ENCODE measurements at regions not wholly inside any gene's neighbourhood (a gene's known extent, or its start where the extent isn't known, plus 50 kb on each side); places are given as distances from the start of the nearest gene placed in this dataset.

DNA sequence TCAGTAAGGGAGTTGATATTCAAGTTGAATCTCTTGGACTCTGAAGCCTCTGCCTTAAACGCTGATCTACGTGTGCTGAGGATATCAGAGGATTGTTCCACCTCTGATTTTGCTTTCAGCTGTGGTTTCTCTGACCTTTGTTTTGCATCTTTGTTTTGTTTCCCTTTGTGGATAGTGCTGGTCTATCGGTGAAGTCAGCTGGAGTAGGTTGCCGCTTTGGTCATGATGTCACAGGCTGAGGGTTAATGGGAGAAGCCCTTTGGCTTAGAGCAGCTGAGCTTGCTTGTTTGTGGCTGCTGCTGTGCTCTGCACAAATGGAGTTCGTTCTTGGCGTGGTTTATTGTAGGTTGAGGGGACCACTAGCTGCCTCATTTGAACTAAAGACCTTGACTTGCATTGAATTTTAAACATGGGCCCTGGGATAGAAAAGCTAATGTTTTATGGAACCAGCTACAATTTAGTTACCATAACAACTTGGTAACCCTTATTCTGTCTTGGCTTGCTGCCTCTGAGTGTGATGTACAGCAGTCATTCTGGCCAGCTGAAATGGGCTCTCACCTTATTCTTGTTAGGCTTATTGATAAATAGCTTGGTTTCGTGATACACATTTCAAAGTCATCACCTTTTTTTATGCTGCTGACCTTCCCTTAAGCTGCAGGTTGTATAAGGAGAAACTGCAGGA is 284.5 kb upstream of the E2F7 start:
- no peaks in the 10 kb centered on the region for H3K36me3 ChIP-seq (ENCODE audit: control insufficient read depth in 2 of 2, insufficient read depth in 1 of 2, low read length in 2 of 2)
- no peaks in the 10 kb centered on the region for H3K9me3 ChIP-seq (ENCODE audit: control insufficient read depth, insufficient read depth, low read depth, low read length)
- ChIA-PET POLR2A (no interaction called here), CTCF (interaction anchor here (0.6 kb wide), 1 partner anchor 927 kb away, joined by 3 read pairs; no protein-coding TSS in a partner anchor)
- H3K27ac ChIP-seq (ENCODE audit: extremely low read depth, low read depth, low read length): no peak overlapping the region
- H3K4me3 ChIP-seq (ENCODE audit: low read depth, low read length): no peak overlapping the region
- H3K4me1 ChIP-seq (ENCODE audit: control insufficient read depth, insufficient read depth, low read length): 0 out of 2 replicates have a peak, but pooled peaks cover 2% of the 10 kb centered on the region
- TF ChIP-seq ZNF785 (tag by site-specific recombination; IDR thresholded peaks at IDR 0.05) (no peak), RBAK (tag by site-specific recombination; IDR thresholded peaks at IDR 0.05) (no peak), ZNF529 (tag by site-specific recombination; IDR thresholded peaks at IDR 0.05; ENCODE audit: insufficient replicate concordance) (no peak), ZNF391 (tag by site-specific recombination; IDR thresholded peaks at IDR 0.05; ENCODE audit: borderline replicate concordance, low read depth) (no peak), ZNF626 (tag by site-specific recombination; IDR thresholded peaks at IDR 0.05) (no peak), ZNF146 (tag by site-specific recombination; IDR thresholded peaks at IDR 0.05) (no peak), ZNF24 (tag by site-specific recombination; IDR thresholded peaks at IDR 0.05) (no peak)
- TF ChIP-seq, protein P1, sequence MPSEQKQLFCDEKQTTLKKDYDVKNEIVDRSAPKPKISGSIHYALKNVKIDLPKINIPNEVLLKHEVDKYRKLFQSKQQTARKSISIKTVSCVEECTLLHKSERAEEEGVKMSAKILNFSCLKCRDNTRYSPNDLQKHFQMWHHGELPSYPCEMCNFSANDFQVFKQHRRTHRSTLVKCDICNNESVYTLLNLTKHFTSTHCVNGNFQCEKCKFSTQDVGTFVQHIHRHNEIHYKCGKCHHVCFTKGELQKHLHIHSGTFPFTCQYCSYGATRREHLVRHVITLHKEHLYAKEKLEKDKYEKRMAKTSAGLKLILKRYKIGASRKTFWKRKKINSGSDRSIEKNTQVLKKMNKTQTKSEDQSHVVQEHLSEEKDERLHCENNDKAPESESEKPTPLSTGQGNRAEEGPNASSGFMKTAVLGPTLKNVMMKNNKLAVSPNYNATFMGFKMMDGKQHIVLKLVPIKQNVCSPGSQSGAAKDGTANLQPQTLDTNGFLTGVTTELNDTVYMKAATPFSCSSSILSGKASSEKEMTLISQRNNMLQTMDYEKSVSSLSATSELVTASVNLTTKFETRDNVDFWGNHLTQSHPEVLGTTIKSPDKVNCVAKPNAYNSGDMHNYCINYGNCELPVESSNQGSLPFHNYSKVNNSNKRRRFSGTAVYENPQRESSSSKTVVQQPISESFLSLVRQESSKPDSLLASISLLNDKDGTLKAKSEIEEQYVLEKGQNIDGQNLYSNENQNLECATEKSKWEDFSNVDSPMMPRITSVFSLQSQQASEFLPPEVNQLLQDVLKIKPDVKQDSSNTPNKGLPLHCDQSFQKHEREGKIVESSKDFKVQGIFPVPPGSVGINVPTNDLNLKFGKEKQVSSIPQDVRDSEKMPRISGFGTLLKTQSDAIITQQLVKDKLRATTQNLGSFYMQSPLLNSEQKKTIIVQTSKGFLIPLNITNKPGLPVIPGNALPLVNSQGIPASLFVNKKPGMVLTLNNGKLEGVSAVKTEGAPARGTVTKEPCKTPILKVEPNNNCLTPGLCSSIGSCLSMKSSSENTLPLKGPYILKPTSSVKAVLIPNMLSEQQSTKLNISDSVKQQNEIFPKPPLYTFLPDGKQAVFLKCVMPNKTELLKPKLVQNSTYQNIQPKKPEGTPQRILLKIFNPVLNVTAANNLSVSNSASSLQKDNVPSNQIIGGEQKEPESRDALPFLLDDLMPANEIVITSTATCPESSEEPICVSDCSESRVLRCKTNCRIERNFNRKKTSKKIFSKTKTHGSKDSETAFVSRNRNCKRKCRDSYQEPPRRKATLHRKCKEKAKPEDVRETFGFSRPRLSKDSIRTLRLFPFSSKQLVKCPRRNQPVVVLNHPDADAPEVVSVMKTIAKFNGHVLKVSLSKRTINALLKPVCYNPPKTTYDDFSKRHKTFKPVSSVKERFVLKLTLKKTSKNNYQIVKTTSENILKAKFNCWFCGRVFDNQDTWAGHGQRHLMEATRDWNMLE (tag by site-specific recombination; conservative IDR thresholded peaks at IDR 0.05; ENCODE audit: low read depth): no peak
- TF ChIP-seq, protein P2, sequence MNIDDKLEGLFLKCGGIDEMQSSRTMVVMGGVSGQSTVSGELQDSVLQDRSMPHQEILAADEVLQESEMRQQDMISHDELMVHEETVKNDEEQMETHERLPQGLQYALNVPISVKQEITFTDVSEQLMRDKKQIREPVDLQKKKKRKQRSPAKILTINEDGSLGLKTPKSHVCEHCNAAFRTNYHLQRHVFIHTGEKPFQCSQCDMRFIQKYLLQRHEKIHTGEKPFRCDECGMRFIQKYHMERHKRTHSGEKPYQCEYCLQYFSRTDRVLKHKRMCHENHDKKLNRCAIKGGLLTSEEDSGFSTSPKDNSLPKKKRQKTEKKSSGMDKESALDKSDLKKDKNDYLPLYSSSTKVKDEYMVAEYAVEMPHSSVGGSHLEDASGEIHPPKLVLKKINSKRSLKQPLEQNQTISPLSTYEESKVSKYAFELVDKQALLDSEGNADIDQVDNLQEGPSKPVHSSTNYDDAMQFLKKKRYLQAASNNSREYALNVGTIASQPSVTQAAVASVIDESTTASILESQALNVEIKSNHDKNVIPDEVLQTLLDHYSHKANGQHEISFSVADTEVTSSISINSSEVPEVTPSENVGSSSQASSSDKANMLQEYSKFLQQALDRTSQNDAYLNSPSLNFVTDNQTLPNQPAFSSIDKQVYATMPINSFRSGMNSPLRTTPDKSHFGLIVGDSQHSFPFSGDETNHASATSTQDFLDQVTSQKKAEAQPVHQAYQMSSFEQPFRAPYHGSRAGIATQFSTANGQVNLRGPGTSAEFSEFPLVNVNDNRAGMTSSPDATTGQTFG (tag by site-specific recombination; IDR thresholded peaks at IDR 0.05; ENCODE audit: borderline replicate concordance): no peak

DNA sequence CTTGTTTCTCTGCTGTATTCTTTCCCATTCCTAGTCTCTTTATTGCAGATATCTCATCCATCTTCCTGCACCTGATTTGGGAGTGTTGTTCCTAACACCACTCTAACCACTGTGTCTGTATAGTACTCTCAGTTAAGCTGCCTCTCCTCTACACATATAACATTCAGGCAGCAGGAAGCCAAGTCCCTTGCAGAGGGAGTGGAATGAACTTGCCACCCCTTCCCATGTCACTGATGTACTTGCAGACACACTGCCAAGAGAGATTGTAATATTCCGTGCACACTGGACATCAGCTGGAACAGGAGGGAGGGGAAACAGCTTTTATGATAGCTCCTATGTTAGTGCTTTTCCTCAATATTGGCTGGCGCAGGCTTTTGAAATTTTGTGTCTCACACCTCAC is 281.6 kb upstream of the E2F7 start:
- Histone ChIP-seq H3K36me3 (ENCODE audit: control insufficient read depth in 2 of 2, insufficient read depth in 1 of 2, low read length in 2 of 2) (no peaks in the 10 kb centered on the region), H3K4me1 (ENCODE audit: control insufficient read depth, insufficient read depth, low read length) (0 out of 2 replicates have a peak, but pooled peaks cover 2% of the 10 kb centered on the region), H3K9me3 (ENCODE audit: control insufficient read depth, insufficient read depth, low read depth, low read length) (no peaks in the 10 kb centered on the region), H3K27ac (ENCODE audit: extremely low read depth, low read depth, low read length) (no peak overlapping the region), H3K4me3 (ENCODE audit: low read depth, low read length) (no peak overlapping the region)
- ChIA-PET CTCF (interaction anchor here (1.2 kb wide), 1 partner anchor 22 kb away, joined by 3 read pairs; no protein-coding TSS in a partner anchor), POLR2A (no interaction called here)
- TF ChIP-seq ZNF426 (tag by site-specific recombination; IDR thresholded peaks at IDR 0.05) (no peak), ZNF239 (tag by site-specific recombination; IDR thresholded peaks at IDR 0.05) (no peak), ZNF292 (tag by site-specific recombination; IDR thresholded peaks at IDR 0.05; ENCODE audit: borderline replicate concordance, low read depth) (no peak), WT1 (tag by site-specific recombination; IDR thresholded peaks at IDR 0.05) (no peak), KLF8 (tag by site-specific recombination; IDR thresholded peaks at IDR 0.05) (no peak), BCL11A (tag by site-specific recombination; IDR thresholded peaks at IDR 0.05; ENCODE audit: low read depth) (no peak), ZSCAN16 (tag by site-specific recombination; IDR thresholded peaks at IDR 0.05) (no peak)
- TF ChIP-seq, protein P3, sequence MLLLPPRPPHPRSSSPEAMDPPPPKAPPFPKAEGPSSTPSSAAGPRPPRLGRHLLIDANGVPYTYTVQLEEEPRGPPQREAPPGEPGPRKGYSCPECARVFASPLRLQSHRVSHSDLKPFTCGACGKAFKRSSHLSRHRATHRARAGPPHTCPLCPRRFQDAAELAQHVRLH (tag by site-specific recombination; IDR thresholded peaks at IDR 0.05): no peak
- TF ChIP-seq, protein P4, sequence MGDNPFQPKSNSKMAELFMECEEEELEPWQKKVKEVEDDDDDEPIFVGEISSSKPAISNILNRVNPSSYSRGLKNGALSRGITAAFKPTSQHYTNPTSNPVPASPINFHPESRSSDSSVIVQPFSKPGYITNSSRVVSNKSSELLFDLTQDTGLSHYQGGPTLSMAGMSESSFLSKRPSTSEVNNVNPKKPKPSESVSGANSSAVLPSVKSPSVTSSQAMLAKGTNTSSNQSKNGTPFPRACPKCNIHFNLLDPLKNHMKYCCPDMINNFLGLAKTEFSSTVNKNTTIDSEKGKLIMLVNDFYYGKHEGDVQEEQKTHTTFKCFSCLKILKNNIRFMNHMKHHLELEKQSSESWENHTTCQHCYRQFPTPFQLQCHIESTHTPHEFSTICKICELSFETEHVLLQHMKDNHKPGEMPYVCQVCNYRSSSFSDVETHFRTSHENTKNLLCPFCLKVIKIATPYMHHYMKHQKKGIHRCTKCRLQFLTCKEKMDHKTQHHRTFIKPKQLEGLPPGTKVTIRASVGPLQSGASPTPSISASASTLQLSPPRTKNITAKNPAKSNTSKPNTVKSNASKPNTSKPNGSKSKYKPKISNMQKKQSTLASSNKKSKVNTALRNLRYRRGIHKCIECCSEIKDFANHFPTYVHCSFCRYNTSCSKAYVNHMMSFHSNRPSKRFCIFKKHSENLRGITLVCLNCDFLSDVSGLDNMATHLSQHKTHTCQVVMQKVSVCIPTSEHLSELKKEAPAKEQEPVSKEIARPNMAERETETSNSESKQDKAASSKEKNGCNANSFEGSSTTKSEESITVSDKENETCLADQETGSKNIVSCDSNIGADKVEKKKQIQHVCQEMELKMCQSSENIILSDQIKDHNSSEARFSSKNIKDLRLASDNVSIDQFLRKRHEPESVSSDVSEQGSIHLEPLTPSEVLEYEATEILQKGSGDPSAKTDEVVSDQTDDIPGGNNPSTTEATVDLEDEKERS (tag by site-specific recombination; IDR thresholded peaks at IDR 0.05): no peak

Data from HEK293 (cell line).